MM.1S (cell line): ENCODE measurements at regions not wholly inside any gene's neighbourhood (a gene's known extent, or its start where the extent isn't known, plus 50 kb on each side); places are given as distances from the start of the nearest gene placed in this dataset.

Experiments
- DNase-seq: peaks from one replicate; pipeline ENCODE4 v3.0.0-alpha.2; 2015
- H2AFZ ChIP-seq: fragments of 300-600 bp; sonication (generic); 2 replicates; pipeline ENCODE4 v1.6.0; 2016; ENCODE audit warnings: antibody characterized with exemption, low read length
- H3F3A ChIP-seq: fragments of 300-600 bp; sonication (generic); 2 replicates; pipeline ENCODE4 v1.6.1; 2016; ENCODE audit warnings: mild to moderate bottlenecking, antibody characterized with exemption, low read length, moderate library complexity, mixed read lengths; ENCODE audit not compliant: insufficient read depth
- H3K27ac ChIP-seq: fragments of 300-600 bp; sonication (generic); 2 replicates; pipeline ENCODE4 v1.5.1; 2016; ENCODE audit warnings: mild to moderate bottlenecking, low read length
- H3K27me3 ChIP-seq: fragments of 300-600 bp; sonication (generic); replicated peaks from 2 replicates; pipeline ENCODE4 v1.6.0; 2016; ENCODE audit warnings: low read length; ENCODE audit not compliant: insufficient read depth
- H3K36me3 ChIP-seq: fragments of 300-600 bp; sonication (generic); replicated peaks from 2 replicates; pipeline ENCODE4 v1.6.1; 2016; ENCODE audit warnings: mild to moderate bottlenecking, low read length, mixed read lengths; ENCODE audit not compliant: insufficient read depth
- H3K4me1 ChIP-seq: fragments of 300-600 bp; sonication (generic); 2 replicates; pipeline ENCODE4 v1.6.1; 2016; ENCODE audit warnings: low read length, mixed read lengths
- H3K4me2 ChIP-seq: fragments of 300-600 bp; sonication (generic); 2 replicates; pipeline ENCODE4 v1.6.0; 2016; ENCODE audit warnings: low read depth, low read length
- H3K4me3 ChIP-seq: fragments of 300-600 bp; sonication (generic); 2 replicates; pipeline ENCODE4 v1.5.1; 2016; ENCODE audit warnings: low read length, mixed read lengths
- H3K79me2 ChIP-seq: fragments of 300-600 bp; sonication (generic); 2 replicates; pipeline ENCODE4 v1.6.1; 2016; ENCODE audit warnings: mixed run types, low read length, mixed read lengths
- H3K9ac ChIP-seq: fragments of 300-600 bp; sonication (generic); 2 replicates; pipeline ENCODE4 v1.6.1; 2016; ENCODE audit warnings: low read length, mixed read lengths
- H3K9me2 ChIP-seq: fragments of 300-600 bp; sonication (generic); replicated peaks from 2 replicates; pipeline ENCODE4 v1.6.1; 2016; ENCODE audit warnings: mild to moderate bottlenecking, low read length, mixed read lengths; ENCODE audit not compliant: insufficient read depth
- H3K9me3 ChIP-seq: fragments of 300-600 bp; sonication (generic); replicated peaks from 2 replicates; pipeline ENCODE4 v1.6.1; 2016; ENCODE audit warnings: mild to moderate bottlenecking, low read length, mixed read lengths; ENCODE audit not compliant: insufficient read depth
- H4K20me1 ChIP-seq: fragments of 300-600 bp; sonication (generic); 2 replicates; pipeline ENCODE4 v1.6.1; 2016; ENCODE audit warnings: mild to moderate bottlenecking, low read length, moderate library complexity, mixed read lengths; ENCODE audit not compliant: insufficient read depth
- CTCF ChIP-seq: fragments of 300-600 bp; sonication (generic); IDR thresholded peaks from 2 replicates; pipeline ENCODE4 v1.5.1; 2016; ENCODE audit warnings: antibody characterized with exemption, low read length, mixed read lengths
- EZH2 ChIP-seq: fragments of 300-600 bp; sonication (generic); optimal IDR thresholded peaks from 2 replicates; pipeline ENCODE3; 2017; ENCODE audit warnings: low read depth, mild to moderate bottlenecking, antibody characterized with exemption, low read length, mixed read lengths
- EZH2phosphoT487 ChIP-seq: fragments of 300-600 bp; sonication (generic); IDR thresholded peaks from 2 replicates; pipeline ENCODE4 v1.6.1; 2018; ENCODE audit warnings: antibody characterized with exemption, low read length

- no peaks in the 10 kb centered on the region for H3K36me3 ChIP-seq
- no peaks in the 10 kb centered on the region for H3K79me2 ChIP-seq
- H3F3A ChIP-seq: peaks cover 9% of the 10 kb centered on the region
- H3K4me2 ChIP-seq: no peak overlapping the region
- H3K4me1 ChIP-seq: peaks cover 12% of the 10 kb centered on the region
- DNase-seq: no peak
- H2AFZ ChIP-seq: no peak overlapping the region
- no peak overlapping the region for H3K27ac ChIP-seq
- no peaks in the 10 kb centered on the region for H4K20me1 ChIP-seq
- no peak overlapping the region for H3K9ac ChIP-seq
- no peaks in the 10 kb centered on the region for H3K27me3 ChIP-seq
- H3K4me3 ChIP-seq: no peak overlapping the region
- H3K9me3 ChIP-seq: no peaks in the 10 kb centered on the region
- no peak for TF ChIP-seq CTCF
- no peak for TF ChIP-seq EZH2phosphoT487
- H3K9me2 ChIP-seq: no peaks in the 10 kb centered on the region
Measured at GRCh38 chr17:63126607-63127006, 160.6 kb downstream of the TANC2 start.

- Histone ChIP-seq H4K20me1 (no peaks in the 10 kb centered on the region), H3K4me2 (no peak overlapping the region), H3K27ac (no peak overlapping the region), H3K79me2 (no peaks in the 10 kb centered on the region), H3K9ac (no peak overlapping the region), H3K36me3 (no peaks in the 10 kb centered on the region), H2AFZ (no peak overlapping the region), H3K4me3 (no peak overlapping the region), H3K27me3 (no peaks in the 10 kb centered on the region), H3K9me3 (no peaks in the 10 kb centered on the region), H3K4me1 (peaks cover 24% of the 10 kb centered on the region), H3K9me2 (no peaks in the 10 kb centered on the region), H3F3A (peaks cover 9% of the 10 kb centered on the region)
- DNase-seq: no peak
- TF ChIP-seq EZH2phosphoT487 (no peak), CTCF (no peak), EZH2 (no peak)
Measured at GRCh38 chr17:63132459-63132911, 166.4 kb downstream of the TANC2 start.

GRCh38 chr17:63133491-63133890, 167.5 kb downstream of the TANC2 start:
- Histone ChIP-seq H3K4me1 (peaks cover 24% of the 10 kb centered on the region), H3K4me3 (no peak overlapping the region), H3K27ac (no peak overlapping the region), H2AFZ (no peak overlapping the region), H4K20me1 (no peaks in the 10 kb centered on the region), H3K9me2 (no peaks in the 10 kb centered on the region), H3F3A (peaks cover 9% of the 10 kb centered on the region), H3K9me3 (no peaks in the 10 kb centered on the region), H3K79me2 (no peaks in the 10 kb centered on the region), H3K9ac (no peak overlapping the region), H3K4me2 (no peak overlapping the region), H3K27me3 (no peaks in the 10 kb centered on the region), H3K36me3 (no peaks in the 10 kb centered on the region)
- TF ChIP-seq EZH2phosphoT487 (no peak), EZH2 (no peak), CTCF (no peak)
- DNase-seq: no peak
